ENCODE measurements at regions not wholly inside any gene's neighbourhood (a gene's known extent, or its start where the extent isn't known, plus 50 kb on each side); places are given as distances from the start of the nearest gene placed in this dataset.

DNA sequence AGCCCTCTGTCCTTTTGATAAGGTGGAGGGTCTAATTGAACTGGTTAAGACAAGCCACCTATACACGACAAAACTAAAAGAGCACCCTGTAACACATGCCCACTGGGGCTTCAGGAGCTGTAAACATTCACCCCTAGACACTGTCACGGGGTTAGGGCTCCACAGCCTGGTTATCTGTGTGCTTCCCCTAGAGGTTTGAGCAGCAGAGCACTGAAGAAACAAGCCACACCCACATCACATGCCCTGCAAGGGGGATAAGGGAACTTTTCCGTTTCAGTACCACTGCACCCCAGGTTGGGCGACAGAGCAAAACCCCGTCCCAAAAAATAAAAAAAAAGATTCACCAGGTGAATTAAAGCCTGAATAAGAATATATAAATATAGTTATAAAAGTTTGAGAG, 913.7 kb upstream of the ACVR2A start:
- H3K9me3 ChIP-seq (ENCODE audit: control insufficient read depth, low read length): peaks cover 11% of the 10 kb centered on the region
- H3K27me3 ChIP-seq (ENCODE audit: control insufficient read depth in 1 of 2, insufficient read depth in 1 of 2, low read length in 2 of 2): no peaks in the 10 kb centered on the region
- H4K8ac ChIP-seq (ENCODE audit: low read length): peak overlapping the region; percentile 49
- H2BK15ac ChIP-seq (ENCODE audit: low read depth, poor library complexity, severe bottlenecking): no peak overlapping the region
- DNase-seq: no peak
- H3K9ac ChIP-seq (ENCODE audit: low read length): no peak overlapping the region
- no peak overlapping the region for H4K91ac ChIP-seq (ENCODE audit: low read length)
- H2BK5ac ChIP-seq (ENCODE audit: low read depth, low read length, poor library complexity, severe bottlenecking): no peak overlapping the region
- no peaks in the 10 kb centered on the region for H3K4me1 ChIP-seq (ENCODE audit: control insufficient read depth, insufficient read depth, low read depth, low read length)
- no peak overlapping the region for H3K18ac ChIP-seq (ENCODE audit: low read depth in 1 of 2, low read length in 2 of 2)
- WGBS: 63% methylated on average over 2 of the region's 5 CpGs
- no peaks in the 10 kb centered on the region for H3K79me1 ChIP-seq (replicated peaks; ENCODE audit: low read length, poor library complexity, severe bottlenecking)
- H2AK5ac ChIP-seq (ENCODE audit: low read length, severe bottlenecking): no peak overlapping the region
- no peaks in the 10 kb centered on the region for H3K36me3 ChIP-seq (ENCODE audit: control insufficient read depth in 1 of 2, insufficient read depth in 2 of 2, low read depth in 1 of 2, low read length in 2 of 2)
- no peak overlapping the region for H2AFZ ChIP-seq (ENCODE audit: low read depth, low read length)
- H3K14ac ChIP-seq (ENCODE audit: low read length in 2 of 2): no peak overlapping the region
- H2BK12ac ChIP-seq (ENCODE audit: low read length in 2 of 2): no peak overlapping the region
- no peak overlapping the region for H3K4me3 ChIP-seq (ENCODE audit: insufficient read depth in 1 of 2, low read depth in 1 of 2, low read length in 2 of 2)
- no peak overlapping the region for H3K4me2 ChIP-seq (ENCODE audit: low read length, poor library complexity, severe bottlenecking)
- H3K27ac ChIP-seq (ENCODE audit: low read length, poor library complexity, severe bottlenecking): no peak overlapping the region
- no peak overlapping the region for H3K4ac ChIP-seq (ENCODE audit: low read depth in 1 of 2, low read length in 2 of 2)
- H2BK120ac ChIP-seq (ENCODE audit: low read depth, low read length): no peak overlapping the region
- no peak overlapping the region for H3K23ac ChIP-seq (ENCODE audit: low read length in 2 of 2)

DNA sequence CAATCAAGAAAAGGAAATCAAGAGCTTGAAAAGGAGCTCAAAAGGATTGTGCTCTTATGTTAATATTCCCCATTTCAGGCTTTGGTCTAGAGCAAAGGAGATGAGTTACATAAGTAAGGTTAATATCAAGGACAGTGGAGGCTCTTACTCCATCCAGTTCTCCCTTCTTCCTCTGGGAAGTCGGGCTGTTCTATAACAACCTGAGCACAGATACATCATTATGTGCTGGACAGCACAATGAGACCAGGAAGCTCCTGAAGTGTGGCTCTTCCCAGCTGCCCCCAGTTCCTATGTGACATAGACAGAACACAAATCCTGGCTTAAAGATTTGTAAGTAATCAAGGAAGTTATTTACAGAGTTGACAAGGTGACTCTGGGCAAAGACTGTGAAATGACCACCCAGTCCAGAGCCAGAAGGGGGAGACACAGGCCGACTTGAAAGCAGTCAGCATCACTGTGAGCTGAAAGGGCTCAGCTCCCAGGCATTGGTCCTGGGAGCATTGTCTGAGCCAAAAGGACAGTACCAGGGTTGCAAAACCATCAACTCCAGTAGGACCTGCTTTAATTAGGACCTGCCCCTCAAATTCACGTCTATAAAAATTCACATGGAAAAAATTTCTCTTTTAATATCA, 917.6 kb upstream of the ACVR2A start:
- Histone ChIP-seq H3K79me1 (replicated peaks; ENCODE audit: low read length, poor library complexity, severe bottlenecking) (no peaks in the 10 kb centered on the region), H3K27ac (ENCODE audit: low read length, poor library complexity, severe bottlenecking) (no peak overlapping the region), H2BK120ac (ENCODE audit: low read depth, low read length) (no peak overlapping the region), H2BK15ac (ENCODE audit: low read depth, poor library complexity, severe bottlenecking) (no peak overlapping the region), H3K9ac (ENCODE audit: low read length) (no peak overlapping the region), H3K18ac (ENCODE audit: low read depth in 1 of 2, low read length in 2 of 2) (no peak overlapping the region), H3K4me1 (ENCODE audit: control insufficient read depth, insufficient read depth, low read depth, low read length) (no peaks in the 10 kb centered on the region), H3K27me3 (ENCODE audit: control insufficient read depth in 1 of 2, insufficient read depth in 1 of 2, low read length in 2 of 2) (no peaks in the 10 kb centered on the region), H4K8ac (ENCODE audit: low read length) (no peak overlapping the region), H3K9me3 (ENCODE audit: control insufficient read depth, low read length) (no peaks in the 10 kb centered on the region), H2AK5ac (ENCODE audit: low read length, severe bottlenecking) (no peak overlapping the region), H3K14ac (ENCODE audit: low read length in 2 of 2) (no peak overlapping the region), H4K91ac (ENCODE audit: low read length) (no peak overlapping the region), H3K4ac (ENCODE audit: low read depth in 1 of 2, low read length in 2 of 2) (no peak overlapping the region), H2AFZ (ENCODE audit: low read depth, low read length) (no peak overlapping the region), H3K23ac (ENCODE audit: low read length in 2 of 2) (no peak overlapping the region), H3K4me3 (ENCODE audit: insufficient read depth in 1 of 2, low read depth in 1 of 2, low read length in 2 of 2) (no peak overlapping the region), H3K4me2 (ENCODE audit: low read length, poor library complexity, severe bottlenecking) (no peak overlapping the region), H2BK5ac (ENCODE audit: low read depth, low read length, poor library complexity, severe bottlenecking) (no peak overlapping the region), H3K36me3 (ENCODE audit: control insufficient read depth in 1 of 2, insufficient read depth in 2 of 2, low read depth in 1 of 2, low read length in 2 of 2) (no peaks in the 10 kb centered on the region), H2BK12ac (ENCODE audit: low read length in 2 of 2) (no peak overlapping the region)
- DNase-seq: peak; percentile 57
- WGBS: 46% methylated on average over 3 of the region's 3 CpGs

DNA sequence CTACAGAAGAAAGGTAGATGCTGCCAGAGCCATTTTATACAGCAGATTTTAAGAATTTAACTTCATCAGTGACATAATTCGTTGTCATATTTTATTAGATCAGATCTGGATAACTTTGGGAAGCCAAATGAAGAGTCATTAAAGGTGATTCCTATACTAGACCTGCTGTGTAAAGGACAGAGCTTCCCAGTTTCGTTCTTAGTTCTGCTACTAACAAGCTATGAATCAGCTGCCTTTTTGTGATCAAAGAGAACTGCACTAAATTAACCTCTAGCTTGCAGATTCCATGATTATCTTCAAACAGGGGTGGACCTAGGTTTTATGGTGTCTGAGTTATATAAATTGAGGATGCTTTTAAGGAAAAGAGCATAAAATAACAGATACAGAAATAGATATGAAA, 926.5 kb upstream of the ACVR2A start:
- Histone ChIP-seq H3K14ac (ENCODE audit: low read length in 2 of 2) (no peak overlapping the region), H2BK12ac (ENCODE audit: low read length in 2 of 2) (no peak overlapping the region), H2AK5ac (ENCODE audit: low read length, severe bottlenecking) (no peak overlapping the region), H3K4me3 (ENCODE audit: insufficient read depth in 1 of 2, low read depth in 1 of 2, low read length in 2 of 2) (no peak overlapping the region), H4K91ac (ENCODE audit: low read length) (no peak overlapping the region), H3K4me1 (ENCODE audit: control insufficient read depth, insufficient read depth, low read depth, low read length) (no peaks in the 10 kb centered on the region), H3K79me1 (replicated peaks; ENCODE audit: low read length, poor library complexity, severe bottlenecking) (no peaks in the 10 kb centered on the region), H2AFZ (ENCODE audit: low read depth, low read length) (no peak overlapping the region), H2BK120ac (ENCODE audit: low read depth, low read length) (no peak overlapping the region), H3K9ac (ENCODE audit: low read length) (no peak overlapping the region), H2BK5ac (ENCODE audit: low read depth, low read length, poor library complexity, severe bottlenecking) (no peak overlapping the region), H3K9me3 (ENCODE audit: control insufficient read depth, low read length) (no peaks in the 10 kb centered on the region), H3K27me3 (ENCODE audit: control insufficient read depth in 1 of 2, insufficient read depth in 1 of 2, low read length in 2 of 2) (no peaks in the 10 kb centered on the region), H4K8ac (ENCODE audit: low read length) (no peak overlapping the region), H3K36me3 (ENCODE audit: control insufficient read depth in 1 of 2, insufficient read depth in 2 of 2, low read depth in 1 of 2, low read length in 2 of 2) (no peaks in the 10 kb centered on the region), H3K18ac (ENCODE audit: low read depth in 1 of 2, low read length in 2 of 2) (no peak overlapping the region), H2BK15ac (ENCODE audit: low read depth, poor library complexity, severe bottlenecking) (no peak overlapping the region), H3K23ac (ENCODE audit: low read length in 2 of 2) (no peak overlapping the region), H3K4me2 (ENCODE audit: low read length, poor library complexity, severe bottlenecking) (no peak overlapping the region), H3K27ac (ENCODE audit: low read length, poor library complexity, severe bottlenecking) (no peak overlapping the region), H3K4ac (ENCODE audit: low read depth in 1 of 2, low read length in 2 of 2) (no peak overlapping the region)
- DNase-seq: no peak
- WGBS: 62% methylated on average over 2 of the region's 2 CpGs

DNA sequence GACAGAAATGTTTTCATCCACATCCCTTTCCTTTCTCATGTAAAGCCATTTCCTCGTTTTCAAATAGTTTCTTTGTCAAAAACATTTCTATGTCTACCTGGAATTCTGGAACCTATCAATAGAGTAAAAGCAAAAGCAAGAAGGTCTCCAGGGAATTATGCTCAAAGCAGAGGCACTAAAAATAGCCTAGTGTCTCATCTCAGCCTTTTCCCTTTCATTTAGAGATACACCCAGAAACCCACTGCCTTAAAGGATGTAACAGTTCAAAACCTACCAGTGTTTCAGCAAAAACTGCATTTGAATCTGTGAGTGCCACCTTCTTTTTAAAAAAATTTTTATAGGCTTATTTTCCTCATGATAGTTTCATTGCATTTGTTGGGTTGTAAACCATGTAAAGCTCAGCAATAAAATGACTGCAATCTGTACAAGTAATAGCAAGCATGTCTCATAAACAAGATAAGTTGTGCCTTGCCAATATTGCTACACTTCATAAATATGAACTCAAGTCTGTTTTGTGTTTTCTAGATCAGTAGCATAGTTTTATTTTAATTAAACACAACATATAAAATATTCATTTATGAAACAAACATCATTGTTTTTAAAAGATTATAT, 927.3 kb upstream of the ACVR2A start:
- H3K4me1 ChIP-seq (ENCODE audit: control insufficient read depth, insufficient read depth, low read depth, low read length): no peaks in the 10 kb centered on the region
- H2AK5ac ChIP-seq (ENCODE audit: low read length, severe bottlenecking): no peak overlapping the region
- no peak overlapping the region for H3K23ac ChIP-seq (ENCODE audit: low read length in 2 of 2)
- H2BK15ac ChIP-seq (ENCODE audit: low read depth, poor library complexity, severe bottlenecking): no peak overlapping the region
- no peak overlapping the region for H2BK5ac ChIP-seq (ENCODE audit: low read depth, low read length, poor library complexity, severe bottlenecking)
- H2BK12ac ChIP-seq (ENCODE audit: low read length in 2 of 2): no peak overlapping the region
- H3K27me3 ChIP-seq (ENCODE audit: control insufficient read depth in 1 of 2, insufficient read depth in 1 of 2, low read length in 2 of 2): no peaks in the 10 kb centered on the region
- H3K18ac ChIP-seq (ENCODE audit: low read depth in 1 of 2, low read length in 2 of 2): no peak overlapping the region
- no peak overlapping the region for H4K8ac ChIP-seq (ENCODE audit: low read length)
- 82% methylated on average over 1 of the region's 1 CpG for WGBS
- no peak overlapping the region for H2BK120ac ChIP-seq (ENCODE audit: low read depth, low read length)
- no peak overlapping the region for H3K4ac ChIP-seq (ENCODE audit: low read depth in 1 of 2, low read length in 2 of 2)
- H3K9me3 ChIP-seq (ENCODE audit: control insufficient read depth, low read length): no peaks in the 10 kb centered on the region
- H3K4me3 ChIP-seq (ENCODE audit: insufficient read depth in 1 of 2, low read depth in 1 of 2, low read length in 2 of 2): no peak overlapping the region
- H3K36me3 ChIP-seq (ENCODE audit: control insufficient read depth in 1 of 2, insufficient read depth in 2 of 2, low read depth in 1 of 2, low read length in 2 of 2): no peaks in the 10 kb centered on the region
- no peak overlapping the region for H3K4me2 ChIP-seq (ENCODE audit: low read length, poor library complexity, severe bottlenecking)
- H3K14ac ChIP-seq (ENCODE audit: low read length in 2 of 2): no peak overlapping the region
- H2AFZ ChIP-seq (ENCODE audit: low read depth, low read length): no peak overlapping the region
- DNase-seq: no peak
- no peaks in the 10 kb centered on the region for H3K79me1 ChIP-seq (replicated peaks; ENCODE audit: low read length, poor library complexity, severe bottlenecking)
- H3K9ac ChIP-seq (ENCODE audit: low read length): no peak overlapping the region
- H3K27ac ChIP-seq (ENCODE audit: low read length, poor library complexity, severe bottlenecking): no peak overlapping the region
- no peak overlapping the region for H4K91ac ChIP-seq (ENCODE audit: low read length)
